Prostate gland (tissue), 2 donors: ENCODE measurements at regions not wholly inside any gene's neighbourhood (a gene's known extent, or its start where the extent isn't known, plus 50 kb on each side); places are given as distances from the start of the nearest gene placed in this dataset.

Experiments
- CTCF ChIP-seq, 4 experiments: fragments of 200-600 bp in 2 of 4; fragments of 450-650 bp in 2 of 4; sonication (generic) in 2 of 4; IDR thresholded peaks; 1 replicate in 3 of 4; 2 replicates in 1 of 4; pipeline ENCODE4 v1.5.1; 2016 to 2019; ENCODE audit warnings: antibody characterized with exemption in 4 of 4, mild to moderate bottlenecking in 2 of 4, moderate library complexity in 2 of 4
- POLR2AphosphoS5 ChIP-seq: sonication (generic); formaldehyde crosslinking; IDR thresholded peaks from one replicate; pipeline ENCODE4 v1.6.1; 2017; ENCODE audit warnings: antibody characterized with exemption

GRCh38 chr5:60297658-60298057 is 402.3 kb downstream of the DEPDC1B start:
- TF ChIP-seq POLR2AphosphoS5 (no peak), CTCF (IDR thresholded peaks at IDR 0.05) (no peak)
